C1 segment of cervical spinal cord (tissue), 14 donors: ENCODE measurements at regions not wholly inside any gene's neighbourhood (a gene's known extent, or its start where the extent isn't known, plus 50 kb on each side); places are given as distances from the start of the nearest gene placed in this dataset.
"Not testable (repeated sequence)": the region's sequence is repeated elsewhere in the genome, so short reads cannot be mapped to it uniquely, and the experiment has no call there.

Experiments used
- DNase-seq, 14 donors: peaks; one replicate each; lab custom pipeline; 2025; lab: John Stamatoyannopoulos, UW

DNA sequence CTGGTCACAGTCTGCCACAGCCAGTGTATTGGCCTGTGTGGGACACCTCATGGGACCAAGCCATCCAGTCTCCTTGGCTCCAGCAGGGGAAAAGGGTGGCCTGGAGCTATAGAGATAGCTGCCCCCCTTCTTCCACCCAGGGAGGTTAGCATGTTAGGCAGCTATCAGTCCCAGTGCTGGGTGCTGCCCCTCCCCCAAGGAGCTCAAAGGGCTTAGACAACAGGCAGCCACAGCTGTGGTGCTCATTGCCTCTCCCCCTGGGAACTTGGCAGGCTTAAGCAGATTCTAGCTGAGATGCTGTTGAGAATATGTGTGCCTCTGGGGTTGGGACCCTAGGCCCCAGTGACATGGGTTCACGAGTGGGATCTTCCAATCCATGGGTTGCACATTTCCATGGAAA lies 226.0 kb upstream of the PTGER4 start:
- no peak for DNase-seq

DNA sequence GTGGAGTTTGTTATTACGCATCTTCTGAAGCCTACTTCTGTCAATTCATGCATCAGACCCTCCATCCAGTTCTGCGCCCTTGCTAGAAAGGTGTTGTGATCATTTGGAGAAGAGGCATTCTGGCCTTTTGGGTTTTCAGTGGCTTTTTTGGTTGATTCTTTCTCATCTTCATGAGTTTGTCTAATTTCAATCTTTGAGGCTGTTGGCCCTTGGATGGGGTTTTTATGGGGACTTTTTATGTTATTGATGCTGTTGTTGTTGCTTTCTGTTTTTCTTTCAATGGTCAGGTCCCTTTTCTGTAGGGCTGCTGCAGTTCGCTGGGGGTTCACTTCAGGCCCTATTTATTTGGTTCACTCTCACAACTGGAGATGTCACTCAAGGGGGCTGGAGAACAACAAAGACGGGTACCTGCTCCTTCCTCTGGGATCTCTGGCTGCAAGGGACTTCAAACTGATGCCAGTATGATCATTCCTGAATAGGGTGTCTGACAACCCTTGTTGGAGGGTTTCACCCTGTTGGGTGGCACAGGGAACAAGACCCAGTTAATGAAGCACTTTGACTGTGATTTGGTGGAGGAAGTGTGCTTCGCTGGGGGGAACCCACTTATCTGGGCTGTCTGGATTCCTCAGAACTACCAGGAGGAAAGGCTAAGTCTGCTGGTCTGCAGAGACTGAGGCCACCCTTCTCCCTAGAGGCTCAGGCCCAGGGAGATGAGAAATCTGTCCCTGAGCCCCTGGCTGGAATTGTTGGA lies 226.7 kb upstream of the PTGER4 start:
- no peak for DNase-seq

GRCh38 chr5:40447438-40447837 lies 232.3 kb upstream of the PTGER4 start:
- DNase-seq: no peak

DNA sequence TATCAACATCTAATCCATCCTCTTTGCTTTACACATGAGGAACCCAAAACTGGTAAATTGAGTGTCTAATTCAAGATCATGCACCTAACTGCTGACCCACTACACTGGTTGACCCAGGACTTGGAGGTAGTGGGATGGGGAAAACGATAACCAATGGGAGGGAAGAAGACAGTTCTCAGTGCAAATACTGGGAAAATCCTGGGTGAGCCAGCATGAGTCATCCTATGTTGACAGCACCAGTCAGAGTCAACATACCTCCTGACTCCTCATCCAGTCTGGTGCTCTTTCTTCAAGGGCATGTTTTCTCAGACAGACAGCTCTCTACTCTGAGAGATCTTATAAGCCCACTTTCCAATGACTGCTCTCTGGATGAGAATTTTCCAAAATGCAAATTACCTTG lies 232.8 kb upstream of the PTGER4 start:
- no peak for DNase-seq

DNA sequence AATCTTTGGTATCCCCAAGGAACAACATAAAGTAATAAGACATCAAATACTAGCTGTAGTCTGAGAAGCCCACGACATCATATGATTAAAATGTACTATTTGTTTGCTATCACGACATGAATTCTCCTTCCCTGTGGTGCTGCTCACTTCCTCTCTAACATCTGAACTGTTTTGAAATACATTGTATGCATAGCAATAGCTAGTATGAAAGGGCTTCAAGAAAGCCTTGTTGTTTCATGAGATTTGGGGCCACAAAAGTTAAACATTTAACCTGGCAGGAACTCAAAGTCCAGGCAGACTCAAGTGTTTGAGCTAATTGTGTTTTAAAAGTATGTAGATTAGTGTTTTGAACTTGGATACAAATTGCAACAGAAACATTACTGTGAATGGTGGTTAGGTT lies 237.4 kb upstream of the PTGER4 start:
- no peak for DNase-seq

DNA sequence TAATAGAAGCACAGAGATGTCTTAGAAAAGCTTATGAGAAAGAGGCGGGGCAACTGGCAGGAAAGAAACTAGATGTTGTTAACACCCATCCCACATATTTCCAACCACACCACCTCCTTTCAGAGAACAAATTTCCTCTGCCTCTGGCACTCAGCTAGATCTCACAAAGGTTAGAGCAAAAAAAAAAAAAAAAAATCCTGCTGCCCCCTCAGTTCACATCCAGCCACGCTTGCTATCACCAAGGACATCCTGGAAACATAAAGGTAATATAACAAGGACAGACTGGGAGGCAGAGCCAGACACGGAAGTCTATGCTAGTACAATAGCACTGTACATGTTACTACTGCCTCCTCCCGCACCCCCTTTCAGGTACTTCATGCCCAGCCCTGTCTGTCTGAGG lies 238.0 kb upstream of the PTGER4 start:
- DNase-seq: no peak

DNA sequence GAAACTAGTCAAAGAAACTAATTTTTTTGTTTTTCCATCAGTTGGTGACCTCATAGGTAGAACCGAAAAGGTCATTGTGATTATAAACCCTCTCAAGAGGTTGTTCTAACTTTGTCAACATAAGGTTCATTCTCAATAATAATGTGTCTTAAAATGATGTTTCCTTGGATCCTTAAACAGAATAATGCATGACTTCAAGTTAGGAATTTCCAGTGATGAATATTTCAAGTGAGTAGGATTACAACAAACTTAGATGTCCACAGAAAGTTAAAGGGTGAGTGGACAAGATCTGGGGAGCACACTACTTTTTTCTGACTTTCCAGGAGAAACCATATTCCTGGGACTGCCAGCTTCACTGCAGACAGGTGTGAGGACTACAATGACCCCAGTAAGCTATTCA lies 239.0 kb upstream of the PTGER4 start:
- no peak for DNase-seq

DNA sequence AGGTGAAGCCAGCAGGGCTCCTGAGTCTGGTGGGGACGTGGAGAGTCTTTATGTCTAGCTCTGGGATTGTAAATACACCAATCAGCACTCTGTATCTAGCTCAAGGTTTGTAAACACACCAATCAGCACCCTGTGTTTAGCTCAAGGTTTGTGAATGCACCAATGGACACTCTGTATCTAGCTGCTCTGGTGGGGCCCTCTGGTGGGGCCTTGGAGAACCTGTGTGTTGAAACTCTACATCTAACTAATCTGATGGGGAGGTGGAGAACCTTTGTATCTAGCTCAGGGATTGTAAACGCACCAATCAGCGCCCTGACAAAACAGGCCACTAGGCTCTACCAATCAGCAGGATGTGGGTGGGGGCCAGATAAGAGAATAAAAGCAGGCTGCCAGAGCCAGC lies 240.6 kb upstream of the PTGER4 start:
- DNase-seq: not testable (repeated sequence)

DNA sequence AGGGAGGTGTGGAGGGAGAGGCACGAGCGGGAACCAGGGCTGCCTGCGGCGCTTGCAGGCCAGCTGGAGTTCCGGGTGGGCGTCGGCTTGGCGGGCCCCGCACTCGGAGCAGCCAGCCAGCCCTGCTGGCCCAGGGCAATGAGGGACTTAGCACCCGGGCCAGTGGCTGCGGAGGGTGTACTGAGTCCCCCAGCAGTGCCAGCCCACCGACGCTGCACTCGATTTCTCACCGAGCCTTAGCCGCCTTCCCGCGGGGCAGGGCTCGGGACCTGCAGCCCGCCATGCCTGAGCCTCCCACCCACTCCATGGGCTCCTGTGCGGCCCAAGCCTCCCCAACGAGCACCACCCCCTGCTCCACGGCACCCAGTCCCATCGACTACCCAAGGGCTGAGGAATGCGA lies 241.1 kb upstream of the PTGER4 start:
- DNase-seq: not testable (repeated sequence)

DNA sequence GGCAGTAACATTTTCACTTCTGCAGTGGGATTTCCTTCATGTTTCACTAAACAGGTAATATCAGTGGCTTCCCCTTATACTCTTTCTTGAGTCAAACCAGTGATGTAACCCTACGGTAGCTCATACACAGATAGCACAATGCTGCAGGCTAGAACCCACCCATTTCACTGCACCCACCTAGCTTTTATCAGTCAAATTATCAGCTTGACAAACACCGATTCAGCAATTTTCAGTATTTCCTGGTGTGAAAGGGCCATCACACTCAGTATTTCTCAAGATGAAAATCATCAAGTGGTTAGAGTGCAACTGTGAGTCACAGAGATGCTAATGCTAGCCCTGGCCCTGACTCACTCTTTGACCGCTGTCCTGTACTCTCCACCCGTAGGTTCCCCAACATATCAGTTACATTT lies 242.3 kb upstream of the PTGER4 start:
- no peak for DNase-seq

DNA sequence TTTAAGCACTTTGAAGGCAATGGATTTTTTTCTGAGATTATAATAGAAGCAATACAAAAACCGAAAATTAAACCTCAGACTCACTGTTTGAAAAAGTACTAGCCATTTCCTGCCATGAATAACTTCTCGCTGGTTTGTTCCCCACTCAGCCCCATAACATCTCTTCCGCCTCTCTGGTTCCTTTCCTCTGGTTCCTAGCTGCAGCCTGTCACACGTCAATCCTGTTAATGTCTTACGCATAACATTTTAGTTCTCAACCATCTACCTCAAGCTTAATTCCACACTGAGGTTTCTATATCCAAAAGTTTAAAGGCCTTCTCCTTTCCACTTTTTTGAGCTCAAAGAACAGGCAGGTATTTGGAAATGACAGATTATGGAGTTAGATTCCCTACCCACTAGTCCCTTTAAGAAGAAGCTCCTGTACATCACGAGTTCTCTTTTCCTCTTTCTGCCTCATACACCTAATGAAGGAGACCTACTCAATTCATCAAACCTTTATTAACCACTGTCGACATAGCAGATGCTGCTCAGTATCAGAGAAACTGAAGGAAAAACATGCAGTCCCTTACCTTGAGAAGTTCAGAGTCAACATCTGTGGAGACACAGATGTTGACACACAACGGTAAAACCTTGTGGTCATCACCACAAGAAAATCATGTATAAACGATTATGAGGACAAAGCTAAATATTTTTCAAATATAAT lies 243.0 kb upstream of the PTGER4 start:
- DNase-seq: no peak

DNA sequence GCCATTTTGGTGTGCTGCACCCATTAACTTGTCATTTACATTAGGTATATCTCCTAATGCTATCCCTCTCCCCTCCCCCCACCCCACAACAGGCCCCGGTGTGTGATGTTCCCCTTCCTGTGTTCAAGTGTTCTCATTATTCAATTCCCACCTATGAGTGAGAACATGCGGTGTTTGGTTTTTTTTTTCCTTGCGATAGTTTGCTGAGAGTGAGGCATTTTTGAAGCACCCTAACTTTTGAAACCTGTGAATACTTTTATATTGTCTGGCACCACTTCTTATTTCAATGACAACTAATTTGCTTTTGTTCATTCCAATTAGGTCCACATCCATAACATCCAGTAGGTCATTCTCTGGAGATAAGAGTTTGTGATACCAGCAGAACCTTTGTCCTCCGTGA lies 244.0 kb upstream of the PTGER4 start:
- DNase-seq: not testable (repeated sequence)

DNA sequence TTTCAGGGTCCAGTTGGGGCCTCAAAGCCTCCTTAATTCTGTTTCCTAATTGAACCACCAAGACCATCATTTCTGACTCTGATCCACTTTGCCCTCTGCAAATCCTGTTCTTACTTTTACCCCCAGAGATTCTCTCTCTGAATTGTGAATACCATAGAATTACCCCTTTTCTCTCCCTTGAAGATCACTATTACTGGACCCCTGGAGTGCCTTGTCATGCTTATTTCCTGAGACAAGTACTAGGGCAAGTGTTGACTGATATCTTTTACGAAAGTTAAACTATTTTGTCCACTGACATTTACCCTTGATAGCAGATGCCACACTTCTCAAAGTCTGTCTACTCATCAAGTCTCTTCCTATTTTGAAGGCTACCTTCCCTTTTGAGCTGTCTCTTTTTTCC lies 246.9 kb upstream of the PTGER4 start:
- no peak for DNase-seq

DNA sequence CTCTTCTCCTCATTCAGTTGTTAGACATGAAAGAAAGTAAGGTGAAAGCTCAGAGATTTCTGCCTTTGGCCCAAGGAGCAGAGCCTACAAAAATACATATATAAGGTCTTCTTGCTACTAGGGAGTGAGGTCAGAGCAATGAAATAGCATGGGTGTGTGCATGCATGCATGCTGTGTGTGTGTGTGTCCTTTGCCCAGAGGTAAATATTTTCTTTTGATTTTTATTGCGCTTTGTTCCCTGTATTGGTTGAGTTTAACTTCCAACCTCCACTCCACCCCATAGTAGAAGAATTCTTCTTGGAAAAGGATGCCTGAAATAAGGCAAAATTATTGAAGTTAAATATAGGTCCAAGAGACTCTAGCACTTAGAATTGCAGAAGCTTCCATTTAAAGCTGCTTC lies 248.0 kb upstream of the PTGER4 start:
- no peak for DNase-seq

DNA sequence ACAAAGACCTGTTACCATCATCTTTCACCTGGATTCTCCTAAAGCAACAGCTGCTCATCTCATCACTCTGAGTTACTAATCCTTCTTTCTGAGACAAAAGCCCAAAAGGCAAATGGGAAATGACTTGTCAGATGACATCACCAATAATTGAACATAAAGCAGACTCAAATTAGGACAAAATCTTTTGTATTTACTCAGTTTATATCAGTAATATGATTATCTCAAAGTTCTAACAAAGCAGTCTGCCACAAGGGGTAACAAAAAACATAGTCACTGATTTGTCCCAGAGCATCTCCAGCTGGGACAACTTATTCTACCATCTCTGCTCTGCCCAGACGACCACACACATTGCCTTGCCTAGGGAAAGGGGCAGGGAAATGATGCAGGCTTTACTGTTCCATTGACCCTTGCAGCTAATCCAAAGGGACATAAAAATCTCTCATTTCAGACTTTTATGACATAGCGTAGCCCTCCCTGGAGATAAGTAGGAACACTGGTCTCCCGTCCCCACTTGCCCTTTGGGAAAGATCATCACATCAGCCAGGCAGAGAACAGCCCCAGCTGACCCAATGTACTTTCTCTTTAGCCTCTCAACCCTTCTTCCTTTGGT lies 249.5 kb upstream of the PTGER4 start:
- DNase-seq: no peak

DNA sequence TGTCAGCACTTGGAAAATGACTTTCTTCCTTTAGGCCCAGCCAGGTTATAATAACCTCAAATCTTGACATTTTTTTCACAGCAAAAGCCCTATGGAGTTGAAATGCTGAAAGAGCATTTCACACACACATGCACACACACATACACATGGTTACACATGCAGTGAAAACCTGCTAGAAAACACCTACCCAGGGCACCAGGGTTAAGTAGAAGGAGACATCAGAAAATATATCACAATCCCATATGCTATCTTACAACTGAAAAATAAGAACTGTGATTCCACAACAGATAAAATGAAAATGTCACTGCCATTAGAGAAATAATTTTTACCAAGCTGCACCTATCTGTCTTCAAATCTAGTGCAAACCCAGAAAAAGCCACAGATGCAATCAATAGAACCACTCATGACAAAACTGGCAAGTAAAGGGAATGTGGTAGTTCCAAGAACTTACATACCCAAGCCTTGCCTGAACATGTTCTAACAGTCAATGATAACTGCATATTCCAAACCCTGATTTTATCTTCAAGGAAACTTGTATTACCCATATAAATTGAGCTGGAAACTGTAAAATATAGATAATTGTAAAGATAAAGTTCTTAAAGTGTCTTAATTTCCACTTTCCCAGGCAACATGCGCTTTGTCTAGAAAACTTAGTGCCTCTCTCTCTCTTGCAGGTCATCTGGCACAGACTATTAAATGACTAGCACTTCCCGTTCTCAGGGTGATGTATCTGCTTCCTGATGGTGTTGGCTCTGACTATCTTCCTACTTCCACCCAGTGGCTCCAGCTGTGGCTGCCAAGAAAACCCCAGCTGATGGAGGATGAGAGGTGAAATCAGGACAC lies 250.2 kb upstream of the PTGER4 start:
- no peak for DNase-seq

GRCh38 chr5:40428815-40429214 lies 250.9 kb upstream of the PTGER4 start:
- no peak for DNase-seq

GRCh38 chr5:40428126-40428525 lies 251.6 kb upstream of the PTGER4 start:
- DNase-seq: no peak

DNA sequence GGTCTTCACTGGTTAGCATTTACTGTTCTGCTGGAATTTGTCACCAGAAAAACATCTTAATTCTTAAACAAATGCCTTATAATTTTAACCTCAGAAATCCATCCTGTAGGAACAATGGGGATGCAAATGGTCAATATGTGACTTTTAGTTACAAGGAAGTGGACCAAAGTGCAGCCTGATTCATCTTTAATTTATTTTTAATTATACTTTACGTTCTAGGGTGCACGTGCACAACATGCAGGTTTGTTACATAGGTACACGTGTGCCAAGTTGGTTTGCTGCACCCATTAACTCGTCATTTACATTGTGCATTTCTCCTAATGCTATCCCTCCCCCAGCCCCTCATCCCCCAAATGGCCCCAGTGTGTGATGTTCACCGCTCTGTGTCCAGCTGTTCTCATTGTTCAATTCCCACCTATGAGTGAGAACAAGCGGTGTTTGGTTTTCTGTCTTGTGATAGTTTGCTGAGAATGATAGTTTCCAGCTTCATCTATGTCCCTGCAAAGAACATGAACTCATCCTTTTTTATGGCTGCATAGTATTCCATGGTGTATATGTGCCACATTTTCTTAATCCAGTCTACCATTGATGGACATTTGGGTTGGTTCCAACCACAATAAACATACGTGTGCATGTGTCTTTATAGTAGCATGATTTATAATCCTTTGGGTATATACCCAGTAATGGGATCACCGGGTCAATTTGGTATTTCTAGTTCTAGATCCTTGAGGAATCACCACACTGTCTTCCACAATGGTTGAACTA lies 262.5 kb upstream of the PTGER4 start:
- DNase-seq: not testable (repeated sequence)

GRCh38 chr5:40416588-40416987 lies 263.1 kb upstream of the PTGER4 start:
- DNase-seq: no peak

DNA sequence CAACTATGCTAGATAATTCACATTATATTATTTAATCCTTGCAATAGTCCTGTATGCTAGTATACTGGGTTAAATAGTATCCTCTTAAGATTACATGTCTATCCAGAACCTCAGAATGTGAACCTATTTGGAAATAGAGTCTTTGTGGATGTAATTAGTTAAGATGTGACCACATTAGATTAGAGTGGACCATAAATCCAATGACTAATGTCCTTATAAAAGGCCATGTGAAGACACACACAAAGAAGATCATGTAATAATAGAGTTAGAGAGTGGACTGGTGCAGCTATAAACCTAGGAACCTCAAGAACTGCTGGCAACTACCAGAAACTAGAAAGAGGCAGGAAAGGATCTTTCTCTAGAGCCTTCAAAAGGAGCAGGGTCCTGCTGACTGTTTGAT lies 263.6 kb upstream of the PTGER4 start:
- no peak for DNase-seq
